MM.1S (cell line): ENCODE measurements at regions not wholly inside any gene's neighbourhood (a gene's known extent, or its start where the extent isn't known, plus 50 kb on each side); places are given as distances from the start of the nearest gene placed in this dataset.

Experiments used
- EZH2 ChIP-seq: fragments of 300-600 bp; sonication (generic); optimal IDR thresholded peaks from 2 replicates; pipeline ENCODE3; 2017; ENCODE audit warnings: low read depth, mild to moderate bottlenecking, antibody characterized with exemption, low read length, mixed read lengths
- TF ChIP-seq, protein P1 (sequence below): fragments of 300-600 bp; sonication (generic); IDR thresholded peaks from 2 replicates; pipeline ENCODE4 v1.5.1; 2016; ENCODE audit warnings: antibody characterized with exemption, low read length, mixed read lengths

DNA sequence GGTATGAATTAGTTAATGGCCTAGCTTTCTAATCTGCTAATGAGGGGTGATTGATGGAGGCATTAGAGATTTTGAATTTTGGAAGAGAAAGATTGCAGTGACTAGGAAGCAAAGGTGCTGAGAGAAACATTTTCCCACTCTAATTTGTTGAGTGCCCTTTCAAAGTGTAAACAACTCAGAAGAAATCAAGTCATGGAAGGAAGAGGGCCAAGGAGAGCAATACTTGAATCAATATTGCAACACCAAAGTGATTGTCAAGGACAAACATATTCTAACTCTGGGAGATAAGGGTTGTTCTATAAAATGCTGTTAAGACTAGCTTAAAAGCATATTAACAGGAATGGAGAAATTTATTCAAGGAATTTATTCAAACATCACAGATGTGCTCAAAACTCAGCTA lies 182.7 kb upstream of the FERMT1 start:
- TF ChIP-seq, protein P1, sequence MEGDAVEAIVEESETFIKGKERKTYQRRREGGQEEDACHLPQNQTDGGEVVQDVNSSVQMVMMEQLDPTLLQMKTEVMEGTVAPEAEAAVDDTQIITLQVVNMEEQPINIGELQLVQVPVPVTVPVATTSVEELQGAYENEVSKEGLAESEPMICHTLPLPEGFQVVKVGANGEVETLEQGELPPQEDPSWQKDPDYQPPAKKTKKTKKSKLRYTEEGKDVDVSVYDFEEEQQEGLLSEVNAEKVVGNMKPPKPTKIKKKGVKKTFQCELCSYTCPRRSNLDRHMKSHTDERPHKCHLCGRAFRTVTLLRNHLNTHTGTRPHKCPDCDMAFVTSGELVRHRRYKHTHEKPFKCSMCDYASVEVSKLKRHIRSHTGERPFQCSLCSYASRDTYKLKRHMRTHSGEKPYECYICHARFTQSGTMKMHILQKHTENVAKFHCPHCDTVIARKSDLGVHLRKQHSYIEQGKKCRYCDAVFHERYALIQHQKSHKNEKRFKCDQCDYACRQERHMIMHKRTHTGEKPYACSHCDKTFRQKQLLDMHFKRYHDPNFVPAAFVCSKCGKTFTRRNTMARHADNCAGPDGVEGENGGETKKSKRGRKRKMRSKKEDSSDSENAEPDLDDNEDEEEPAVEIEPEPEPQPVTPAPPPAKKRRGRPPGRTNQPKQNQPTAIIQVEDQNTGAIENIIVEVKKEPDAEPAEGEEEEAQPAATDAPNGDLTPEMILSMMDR, result no peak
- no peak for TF ChIP-seq EZH2
